Stimulated activated naive B cell treated with anti-CD40 and anti-IgM and Interleukin-4, amounts not matched to agents 10 μg/mL and 1 μg/mL and 100 μg/mL, for 72 hours (primary cell): ENCODE measurements at regions not wholly inside any gene's neighbourhood (a gene's known extent, or its start where the extent isn't known, plus 50 kb on each side); places are given as distances from the start of the nearest gene placed in this dataset.
A peak's percentile ranks its signal among the peaks of the same experiment; 100 is the strongest.

Source experiments
- ATAC-seq, 2 donors: fragments of 150-1000 bp; cut with Tn5 transposase; replicated peaks; 2 replicates each; pipeline ENCODE4 v1.10.0; 2021; ENCODE audit warnings: moderate library complexity in 1 of 2
- DNase-seq: peaks from one replicate; pipeline ENCODE4 v3.0.0; 2021
- H3K27ac Mint-ChIP-seq: one replicate; pipeline ENCODE4 v1.8.0; 2022; ENCODE audit warnings: mild to moderate bottlenecking, mixed read lengths
- H3K27me3 Mint-ChIP-seq, 2 donors: one replicate each; pipeline ENCODE4 v1.8.0; 2022; ENCODE audit warnings: mixed read lengths in 2 of 2
- H3K36me3 Mint-ChIP-seq, 2 donors: one replicate each; pipeline ENCODE4 v1.8.0; 2022; ENCODE audit warnings: mixed read lengths in 2 of 2, mild to moderate bottlenecking in 1 of 2
- H3K4me1 Mint-ChIP-seq, 2 donors: one replicate each; pipeline ENCODE4 v1.8.0; 2022; ENCODE audit warnings: mixed read lengths in 2 of 2, mild to moderate bottlenecking in 1 of 2
- H3K4me3 Mint-ChIP-seq, 2 donors: one replicate each; pipeline ENCODE4 v1.8.0; 2022; ENCODE audit warnings: mild to moderate bottlenecking in 2 of 2, mixed read lengths in 2 of 2, moderate library complexity in 1 of 2
- H3K9me3 Mint-ChIP-seq, 2 donors: one replicate each; pipeline ENCODE4 v1.8.0; 2022; ENCODE audit warnings: mixed read lengths in 2 of 2, mild to moderate bottlenecking in 1 of 2

DNA sequence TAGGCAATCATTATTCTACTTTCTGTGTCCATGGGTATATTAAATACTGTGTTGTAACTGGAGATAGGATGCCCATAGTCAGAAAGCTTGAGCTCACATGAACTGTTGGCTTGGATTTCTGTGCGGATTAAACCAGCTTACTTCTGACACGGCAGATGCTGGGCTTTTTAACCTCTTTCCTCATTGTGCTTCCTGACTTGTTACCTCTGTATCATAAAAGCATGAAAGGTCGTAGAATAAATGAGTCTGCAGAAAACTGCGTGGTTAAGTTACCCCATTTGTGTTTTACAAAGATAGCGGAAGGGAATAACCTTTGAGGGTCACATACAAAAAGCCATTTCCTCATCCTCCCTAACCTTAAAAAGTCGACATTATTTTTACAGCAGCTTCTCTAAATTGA lies 199.5 kb upstream of the DMRT1 start:
- Mint-ChIP-seq H3K4me3 (peak overlapping the region in 1 of 2 donors; percentile 14), H3K4me1 (peaks cover 8 to 23% of the 10 kb centered on the region in 2 donors), H3K36me3 (no peaks in the 10 kb centered on the region), H3K9me3 (no peaks in the 10 kb centered on the region), H3K27ac (no peak overlapping the region), H3K27me3 (no peaks in the 10 kb centered on the region)
- peak in 1 of 2 donors; percentile 27 for ATAC-seq
- no peak for DNase-seq

DNA sequence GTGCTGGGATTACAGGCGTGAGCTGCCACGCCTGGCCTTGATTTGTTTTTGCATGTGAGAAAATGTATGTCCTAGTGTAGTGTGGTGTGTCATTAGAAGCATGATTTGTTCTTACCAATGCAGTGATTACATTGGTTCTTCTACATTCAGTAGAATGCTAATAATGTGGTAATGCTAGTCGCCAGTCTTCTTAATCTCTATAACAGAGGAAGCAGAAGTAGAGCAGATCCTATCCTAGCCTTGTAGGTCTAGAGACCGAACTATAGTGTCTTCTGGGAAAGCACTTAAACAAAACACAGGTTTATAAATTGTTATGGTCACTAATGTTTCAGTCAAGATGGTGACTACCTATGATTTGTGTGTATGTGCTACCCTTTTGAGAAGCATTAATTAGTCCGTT lies 197.5 kb upstream of the DMRT1 start:
- no peak for DNase-seq
- no peaks in the 10 kb centered on the region for H3K9me3 Mint-ChIP-seq
- H3K4me1 Mint-ChIP-seq: peaks cover 8 to 24% of the 10 kb centered on the region in 2 donors
- ATAC-seq: no peak
- no peaks in the 10 kb centered on the region for H3K36me3 Mint-ChIP-seq
- H3K4me3 Mint-ChIP-seq: no peak overlapping the region
- H3K27me3 Mint-ChIP-seq: no peaks in the 10 kb centered on the region
- no peak overlapping the region for H3K27ac Mint-ChIP-seq

DNA sequence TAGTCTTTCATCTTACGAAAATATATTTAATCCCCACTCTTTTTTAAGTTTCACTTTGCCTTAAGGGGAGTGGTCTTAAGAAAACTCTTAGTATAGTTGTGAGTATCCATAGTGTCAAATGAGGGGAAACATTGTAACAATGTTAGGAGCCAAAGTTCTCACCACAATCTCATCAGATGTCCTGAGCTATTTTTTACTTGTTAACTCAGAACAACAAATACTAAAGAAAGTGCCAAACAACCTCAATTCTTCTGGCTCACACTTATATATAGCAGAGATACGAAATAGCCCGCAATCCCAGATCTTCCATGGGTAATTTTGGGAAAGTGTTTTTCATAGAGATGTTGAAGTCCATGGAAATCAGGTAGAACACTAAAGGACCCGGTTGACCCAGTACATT lies 194.0 kb upstream of the DMRT1 start:
- H3K4me1 Mint-ChIP-seq: peaks cover 19 to 40% of the 10 kb centered on the region in 2 donors
- H3K36me3 Mint-ChIP-seq: no peaks in the 10 kb centered on the region
- DNase-seq (no peak), ATAC-seq (no peak)
- no peaks in the 10 kb centered on the region for H3K9me3 Mint-ChIP-seq
- no peak overlapping the region for H3K27ac Mint-ChIP-seq
- H3K27me3 Mint-ChIP-seq: no peaks in the 10 kb centered on the region
- no peak overlapping the region for H3K4me3 Mint-ChIP-seq

DNA sequence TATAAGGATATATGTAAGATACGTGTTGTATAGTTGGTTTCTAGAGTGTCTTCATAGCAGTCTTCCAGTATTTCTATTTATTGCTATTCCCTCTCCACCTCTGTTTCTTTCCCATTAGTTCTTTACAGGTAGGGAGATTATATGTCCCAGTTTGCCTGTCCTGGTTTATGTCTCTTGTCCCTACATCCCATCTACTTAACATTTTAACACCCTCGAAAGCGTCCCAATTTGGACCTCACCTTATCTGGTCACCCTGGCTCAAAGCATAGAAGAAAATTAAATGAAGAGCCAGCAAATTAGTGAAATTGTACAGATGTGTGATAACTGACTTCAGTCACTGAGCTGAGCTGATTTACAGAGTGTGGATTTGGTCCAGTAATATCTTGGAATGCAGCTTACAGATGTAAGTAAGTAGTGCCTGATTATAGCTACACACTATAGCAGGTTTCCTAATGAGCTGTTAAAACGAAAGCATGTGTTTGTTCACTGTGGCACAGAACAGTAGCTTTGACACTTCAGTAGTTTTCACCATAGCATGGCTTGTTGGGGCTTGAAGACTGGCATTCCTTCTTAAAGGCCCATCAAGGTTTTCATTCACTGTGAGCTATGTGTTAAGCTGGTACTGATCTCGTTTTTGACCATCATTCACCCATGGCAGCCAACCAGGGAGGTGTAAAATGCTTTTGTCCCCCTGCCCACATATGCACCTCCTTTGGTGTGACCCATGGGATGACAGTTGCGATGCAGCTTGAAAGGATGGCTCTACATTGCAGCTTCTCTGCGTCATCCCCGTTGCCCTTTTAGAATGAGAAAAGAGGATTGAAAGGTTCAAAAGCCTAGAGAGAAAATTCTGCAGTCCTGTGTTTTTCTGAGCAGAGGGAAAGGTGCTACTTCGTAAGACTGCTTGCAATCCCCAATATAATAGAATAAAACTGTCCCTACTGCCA lies 192.1 kb upstream of the DMRT1 start:
- Mint-ChIP-seq H3K27ac (peak overlapping the region; percentile 74), H3K36me3 (no peaks in the 10 kb centered on the region), H3K4me3 (no peak overlapping the region), H3K27me3 (no peaks in the 10 kb centered on the region), H3K4me1 (peaks cover 17 to 47% of the 10 kb centered on the region in 2 donors), H3K9me3 (no peaks in the 10 kb centered on the region)
- DNase-seq (no peak), ATAC-seq (peak; percentile 73 to 76)

DNA sequence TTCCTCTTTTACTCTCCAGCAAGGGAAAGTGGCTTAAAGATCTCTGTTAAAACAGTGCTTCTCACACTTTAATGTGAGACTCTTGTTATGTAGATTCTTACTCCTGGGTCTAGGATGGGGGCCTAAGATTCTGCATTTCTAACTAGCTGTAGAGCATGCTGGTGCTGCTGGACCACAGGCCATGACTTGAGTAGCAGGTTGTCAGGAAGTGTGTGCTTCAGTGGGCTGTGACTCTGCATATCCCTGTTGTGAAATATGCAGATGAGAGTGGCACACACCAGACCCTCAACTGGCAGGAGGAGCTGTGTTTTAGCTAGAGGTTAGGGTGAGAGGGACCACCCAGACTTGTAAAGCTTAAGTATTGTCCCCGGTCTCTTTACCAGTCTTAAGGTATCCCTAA lies 191.1 kb upstream of the DMRT1 start:
- DNase-seq: no peak
- Mint-ChIP-seq H3K27ac (peak overlapping the region; percentile 59), H3K36me3 (no peaks in the 10 kb centered on the region), H3K4me3 (peak overlapping the region; percentile 27 to 53), H3K27me3 (no peaks in the 10 kb centered on the region), H3K4me1 (peaks cover 17 to 50% of the 10 kb centered on the region in 2 donors), H3K9me3 (no peaks in the 10 kb centered on the region)
- peak; percentile 89 to 90 for ATAC-seq

GRCh38 chr9:651371-651770 lies 190.1 kb upstream of the DMRT1 start:
- H3K27me3 Mint-ChIP-seq: no peaks in the 10 kb centered on the region
- H3K27ac Mint-ChIP-seq: no peak overlapping the region
- H3K36me3 Mint-ChIP-seq: no peaks in the 10 kb centered on the region
- DNase-seq (no peak), ATAC-seq (no peak)
- no peaks in the 10 kb centered on the region for H3K9me3 Mint-ChIP-seq
- no peak overlapping the region for H3K4me3 Mint-ChIP-seq
- peaks cover 21 to 50% of the 10 kb centered on the region in 2 donors for H3K4me1 Mint-ChIP-seq

DNA sequence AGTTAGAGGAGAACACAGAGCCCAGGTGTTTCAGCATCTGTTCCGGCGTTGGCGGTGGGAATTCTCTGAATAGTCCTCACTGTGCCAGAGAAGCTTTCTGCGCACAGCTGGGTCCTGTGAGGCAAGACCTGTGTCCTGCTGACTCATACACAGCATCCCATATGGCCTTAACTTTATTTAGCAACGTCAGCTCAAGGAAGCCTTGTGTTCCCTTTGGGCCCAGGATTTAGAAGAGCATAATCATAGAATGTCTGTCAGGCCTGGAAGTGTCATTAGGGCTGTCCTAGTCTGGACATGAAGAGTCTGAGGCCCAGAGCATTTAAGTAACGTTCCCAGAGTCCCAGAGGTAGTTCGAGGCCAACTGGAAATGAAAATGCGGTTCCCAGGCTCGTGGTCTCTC lies 188.6 kb upstream of the DMRT1 start:
- DNase-seq: no peak
- ATAC-seq: no peak
- peaks cover 29 to 63% of the 10 kb centered on the region in 2 donors for H3K4me1 Mint-ChIP-seq
- H3K27me3 Mint-ChIP-seq: no peaks in the 10 kb centered on the region
- H3K36me3 Mint-ChIP-seq: no peaks in the 10 kb centered on the region
- H3K27ac Mint-ChIP-seq: no peak overlapping the region
- no peaks in the 10 kb centered on the region for H3K9me3 Mint-ChIP-seq
- H3K4me3 Mint-ChIP-seq: no peak overlapping the region

- DNase-seq: no peak
- Mint-ChIP-seq H3K4me1 (peaks cover 29 to 63% of the 10 kb centered on the region in 2 donors), H3K27me3 (no peaks in the 10 kb centered on the region), H3K27ac (no peak overlapping the region), H3K9me3 (no peaks in the 10 kb centered on the region), H3K4me3 (no peak overlapping the region), H3K36me3 (no peaks in the 10 kb centered on the region)
- no peak for ATAC-seq
Measured at GRCh38 chr9:653421-653820, 188.1 kb upstream of the DMRT1 start.

DNA sequence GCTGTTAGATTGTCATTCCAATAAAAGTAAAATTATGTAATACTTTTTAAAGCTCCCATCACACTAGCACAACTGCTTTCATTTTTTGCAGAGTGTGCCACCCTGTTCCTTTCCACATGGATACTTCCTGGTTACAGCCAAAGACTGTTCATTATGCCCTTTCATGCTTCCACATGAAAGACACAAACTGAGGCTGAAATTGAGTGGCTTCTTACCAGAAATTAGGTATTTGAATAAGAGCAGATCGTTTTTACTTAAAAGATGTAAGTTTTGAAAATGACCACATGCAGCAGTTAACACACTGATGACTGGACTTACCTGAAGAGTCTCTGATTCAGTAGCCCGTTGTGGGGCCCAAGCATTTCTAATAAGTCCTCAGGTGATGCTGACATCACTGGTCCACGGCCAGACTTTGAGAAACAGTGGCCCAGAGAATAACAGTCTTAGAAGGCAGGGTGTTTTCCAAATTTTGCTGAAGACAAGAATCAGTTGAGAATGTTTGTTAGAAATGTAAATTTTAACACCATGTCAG lies 187.6 kb upstream of the DMRT1 start:
- Mint-ChIP-seq H3K4me3 (no peak overlapping the region), H3K9me3 (no peaks in the 10 kb centered on the region), H3K27me3 (no peaks in the 10 kb centered on the region), H3K36me3 (no peaks in the 10 kb centered on the region), H3K4me1 (peaks cover 29 to 62% of the 10 kb centered on the region in 2 donors), H3K27ac (no peak overlapping the region)
- no peak for ATAC-seq
- DNase-seq: no peak

- DNase-seq (no peak), ATAC-seq (no peak)
- Mint-ChIP-seq H3K27me3 (no peaks in the 10 kb centered on the region), H3K9me3 (no peaks in the 10 kb centered on the region), H3K27ac (no peak overlapping the region), H3K36me3 (no peaks in the 10 kb centered on the region), H3K4me1 (peaks cover 27 to 49% of the 10 kb centered on the region in 2 donors), H3K4me3 (no peak overlapping the region)
Measured at GRCh38 chr9:655875-656274, 185.6 kb upstream of the DMRT1 start.

DNA sequence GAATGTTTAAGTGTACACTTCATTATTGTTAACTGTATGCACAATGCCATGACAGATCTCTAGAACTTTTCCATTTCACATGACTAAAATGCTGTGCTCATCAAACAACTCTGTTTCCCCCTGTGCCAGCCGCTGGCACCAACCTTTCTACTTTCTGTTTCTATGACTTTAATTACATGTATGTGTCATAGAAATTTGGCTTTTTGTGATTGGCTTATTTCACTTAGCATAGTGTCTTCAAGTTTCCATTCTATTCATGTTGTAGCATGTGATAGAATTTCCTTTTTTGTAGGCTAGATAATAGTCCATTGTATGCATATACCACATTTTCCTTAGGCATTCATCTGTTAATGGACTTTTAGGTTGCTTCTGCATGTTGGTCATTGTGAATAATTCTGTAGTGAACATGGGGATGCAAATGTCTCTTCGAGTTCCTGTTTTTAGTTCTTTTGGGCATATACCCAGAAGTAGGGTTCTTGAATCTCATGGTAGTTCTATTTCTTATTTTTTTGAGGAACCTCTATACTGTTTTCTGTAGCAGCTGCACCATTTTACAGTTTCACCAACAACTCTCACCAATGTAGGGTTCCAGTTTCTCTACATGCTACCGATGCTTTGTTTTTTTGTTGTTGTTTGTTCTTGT lies 184.4 kb upstream of the DMRT1 start:
- Mint-ChIP-seq H3K9me3 (peaks cover 0 to 2% of the 10 kb centered on the region in 2 donors), H3K4me1 (peaks cover 26 to 45% of the 10 kb centered on the region in 2 donors), H3K36me3 (no peaks in the 10 kb centered on the region), H3K27me3 (no peaks in the 10 kb centered on the region), H3K27ac (no peak overlapping the region), H3K4me3 (peak overlapping the region in 1 of 2 donors; percentile 43)
- peak; percentile 38 to 74 for ATAC-seq
- DNase-seq: no peak

DNA sequence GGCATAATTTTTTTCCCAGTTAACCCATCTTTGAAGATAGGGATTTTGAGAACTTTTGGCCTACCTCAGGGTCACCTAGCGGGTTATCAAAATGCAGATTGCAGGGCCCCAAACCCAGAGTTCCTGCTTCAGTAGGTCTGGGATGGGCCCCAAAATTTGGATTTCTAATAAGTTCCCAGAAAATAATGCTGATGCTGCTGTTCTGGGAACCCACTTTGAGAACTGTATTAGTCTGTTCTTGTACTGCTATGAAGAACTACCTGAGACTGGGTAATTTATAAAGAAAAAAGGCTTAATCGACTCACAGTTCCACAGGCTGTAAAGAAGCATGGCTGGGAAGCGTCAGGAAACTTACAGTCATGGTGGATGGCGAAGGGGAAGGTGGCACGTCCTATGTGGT lies 182.2 kb upstream of the DMRT1 start:
- H3K4me1 Mint-ChIP-seq: peaks cover 25 to 32% of the 10 kb centered on the region in 2 donors
- no peaks in the 10 kb centered on the region for H3K27me3 Mint-ChIP-seq
- H3K9me3 Mint-ChIP-seq: peaks cover 0 to 6% of the 10 kb centered on the region in 2 donors
- DNase-seq (no peak), ATAC-seq (no peak)
- no peak overlapping the region for H3K4me3 Mint-ChIP-seq
- no peak overlapping the region for H3K27ac Mint-ChIP-seq
- H3K36me3 Mint-ChIP-seq: no peaks in the 10 kb centered on the region

GRCh38 chr9:660227-660626 lies 181.3 kb upstream of the DMRT1 start:
- ATAC-seq (peak; percentile 58 to 76), DNase-seq (no peak)
- H3K36me3 Mint-ChIP-seq: no peaks in the 10 kb centered on the region
- H3K9me3 Mint-ChIP-seq: peaks cover 0 to 6% of the 10 kb centered on the region in 2 donors
- no peaks in the 10 kb centered on the region for H3K27me3 Mint-ChIP-seq
- peaks cover 25 to 26% of the 10 kb centered on the region in 2 donors for H3K4me1 Mint-ChIP-seq
- no peak overlapping the region for H3K27ac Mint-ChIP-seq
- H3K4me3 Mint-ChIP-seq: no peak overlapping the region

DNA sequence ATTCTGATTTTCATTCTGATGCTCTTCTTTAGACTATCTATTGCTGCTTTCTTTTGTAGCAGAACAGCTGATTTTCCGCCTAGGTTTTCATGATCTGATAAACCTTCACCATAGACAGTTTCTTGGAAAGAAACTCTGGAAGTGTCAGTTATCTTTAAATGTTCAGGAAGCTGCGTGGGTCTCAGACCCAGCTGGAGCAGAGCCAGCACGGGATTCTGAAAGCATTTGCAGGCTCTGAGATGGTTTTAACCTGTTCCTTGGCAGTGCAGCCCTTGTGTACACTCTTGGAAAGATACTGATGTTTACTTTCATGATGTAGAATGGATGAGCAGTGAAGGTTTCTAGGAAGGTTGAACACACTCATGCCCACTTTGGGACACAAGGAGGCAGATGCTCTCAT lies 178.0 kb upstream of the DMRT1 start:
- no peak overlapping the region for H3K4me3 Mint-ChIP-seq
- no peaks in the 10 kb centered on the region for H3K27me3 Mint-ChIP-seq
- DNase-seq (no peak), ATAC-seq (no peak)
- H3K4me1 Mint-ChIP-seq: peaks cover 7 to 12% of the 10 kb centered on the region in 2 donors
- H3K9me3 Mint-ChIP-seq: peaks cover 6 to 9% of the 10 kb centered on the region in 2 donors
- peaks cover 0 to 5% of the 10 kb centered on the region in 2 donors for H3K36me3 Mint-ChIP-seq
- no peak overlapping the region for H3K27ac Mint-ChIP-seq
